Choroid plexus epithelial cell (primary cell): ENCODE measurements at regions not wholly inside any gene's neighbourhood (a gene's known extent, or its start where the extent isn't known, plus 50 kb on each side); places are given as distances from the start of the nearest gene placed in this dataset.

Experiments
- DNase-seq: peaks from one replicate; pipeline ENCODE4 v3.0.0-alpha.2; 2010; ENCODE audit warnings: low read depth
- H3K4me3 ChIP-seq: 2 replicates; pipeline ENCODE4 v1.5.1; 2011; ENCODE audit warnings: low read depth, mild to moderate bottlenecking, control low read depth, low read length, moderate library complexity
- CTCF ChIP-seq: conservative IDR thresholded peaks from 2 replicates; pipeline ENCODE4 v1.5.1; 2011; ENCODE audit warnings: low read depth, mild to moderate bottlenecking, control low read depth, inconsistent platforms, low read length, moderate library complexity

- no peak for TF ChIP-seq CTCF
- H3K4me3 ChIP-seq: no peak overlapping the region
- DNase-seq: peak; percentile 71
Measured at GRCh38 chr7:85595750-85596178, 408.9 kb upstream of the SEMA3D start.

- TF ChIP-seq CTCF: no peak
- no peak overlapping the region for H3K4me3 ChIP-seq
- DNase-seq: no peak
Measured at GRCh38 chr7:85593355-85593754, 406.5 kb upstream of the SEMA3D start.

GRCh38 chr7:85587785-85588184 lies 400.9 kb upstream of the SEMA3D start:
- no peak for TF ChIP-seq CTCF
- DNase-seq: no peak
- no peak overlapping the region for H3K4me3 ChIP-seq

- no peak for DNase-seq
Measured at GRCh38 chr7:85586091-85586490, 399.2 kb upstream of the SEMA3D start.

GRCh38 chr7:85583131-85583953 lies 396.5 kb upstream of the SEMA3D start:
- no peak for DNase-seq
- TF ChIP-seq CTCF: no peak
- H3K4me3 ChIP-seq: no peak overlapping the region

More at GRCh38 chr7:85586091-85586490, 399.2 kb upstream of the SEMA3D start:
- H3K4me3 ChIP-seq: no peak overlapping the region
- TF ChIP-seq CTCF: no peak

GRCh38 chr7:85573844-85574243 lies 387.0 kb upstream of the SEMA3D start:
- no peak for TF ChIP-seq CTCF
- H3K4me3 ChIP-seq: no peak overlapping the region
- no peak for DNase-seq

- no peak for TF ChIP-seq CTCF
- no peak overlapping the region for H3K4me3 ChIP-seq
- no peak for DNase-seq
Measured at GRCh38 chr7:85573346-85573745, 386.5 kb upstream of the SEMA3D start.
